DND-41 (cell line): ENCODE measurements at regions not wholly inside any gene's neighbourhood (a gene's known extent, or its start where the extent isn't known, plus 50 kb on each side); places are given as distances from the start of the nearest gene placed in this dataset.

Source experiments
- CTCF ChIP-seq: IDR thresholded peaks from 2 replicates; pipeline ENCODE4 v1.5.1; 2012; ENCODE audit warnings: borderline replicate concordance, low read length, moderate library complexity, mild to moderate bottlenecking; ENCODE audit not compliant: poor library complexity, severe bottlenecking; ENCODE audit errors: extremely low read depth
- EZH2 ChIP-seq: IDR thresholded peaks from 3 replicates; pipeline ENCODE4 v1.6.1; 2012; ENCODE audit warnings: borderline replicate concordance, low read depth, mild to moderate bottlenecking, moderate library complexity, low read length, inconsistent platforms; ENCODE audit not compliant: severe bottlenecking

GRCh38 chr4:137000432-137000831 is 531.9 kb downstream of the PCDH18 start:
- no peak for TF ChIP-seq CTCF
- no peak for TF ChIP-seq EZH2
